ENCODE measurements at regions not wholly inside any gene's neighbourhood (a gene's known extent, or its start where the extent isn't known, plus 50 kb on each side); places are given as distances from the start of the nearest gene placed in this dataset. TPM values are rescaled to one million over a fixed set of nuclear protein-coding genes. Genes with fewer than 3 reads are reported as not detected.
"Not testable (repeated sequence)": the region's sequence is repeated elsewhere in the genome, so short reads cannot be mapped to it uniquely, and the experiment has no call there.

GRCh38 chr3:75609598-75609997, 54.5 kb upstream of the FRG2C start:
- DNase-seq, result not testable (repeated sequence)

- DNase-seq, result no peak
These were observed 53.4 kb upstream of the FRG2C start for GRCh38 chr3:75610773-75611172.

GRCh38 chr3:75611724-75612460, 52.2 kb upstream of the FRG2C start:
- not testable (repeated sequence) for DNase-seq

Small RNAs in the stretch of these regions (small RNA-seq; reads per million reads assigned to genes)
- gene AC139453.1 (ENCODE audit: low replicate concordance), result not detected
- gene LSP1P2 (ENCODE audit: low replicate concordance), result not detected
- gene MIR4444-2 (ENCODE audit: low replicate concordance), result not detected
- not detected for gene RN7SL294P (ENCODE audit: low replicate concordance)
- not detected for gene SNRPCP10 (ENCODE audit: low replicate concordance)
